BJ (cell line): ENCODE measurements at regions not wholly inside any gene's neighbourhood (a gene's known extent, or its start where the extent isn't known, plus 50 kb on each side); places are given as distances from the start of the nearest gene placed in this dataset.

ENCODE experiments used
- CTCF ChIA-PET: fragments of 350-600 bp; formaldehyde crosslinking; extraction: SDS; loops from one replicate; lab custom pipeline; 2021; ENCODE audit warnings: antibody characterized with exemption, inconsistent platforms; lab: Yijun Ruan, JAX
- POLR2A ChIA-PET: fragments of 300-600 bp; sonication (Branson Sonifier 250); formaldehyde crosslinking; extraction: SDS; loops from one replicate; lab custom pipeline; 2021; ENCODE audit warnings: antibody characterized with exemption; lab: Charles Lee
- DNase-seq: peaks from one replicate; pipeline ENCODE4 v3.0.0-alpha.2; 2011; ENCODE audit warnings: low read depth
- H3K27me3 ChIP-seq: 2 replicates; pipeline ENCODE4 v1.6.0; 2011; ENCODE audit warnings: low read length; ENCODE audit not compliant: control insufficient read depth, insufficient read depth
- H3K36me3 ChIP-seq: 2 replicates; pipeline ENCODE4 v1.5.1; 2011; ENCODE audit warnings: low read length; ENCODE audit not compliant: control insufficient read depth, insufficient read depth
- H3K4me3 ChIP-seq: 2 replicates; pipeline ENCODE4 v1.5.1; 2011; ENCODE audit warnings: low read depth, mild to moderate bottlenecking, control low read depth, low read length
- TF ChIP-seq, protein P1 (sequence below): IDR thresholded peaks from 2 replicates; pipeline ENCODE4 v1.5.1; 2011; ENCODE audit warnings: low read depth, mild to moderate bottlenecking, control low read depth, inconsistent platforms, low read length, moderate library complexity; ENCODE audit not compliant: insufficient read depth

- H3K27me3 ChIP-seq = no peaks in the 10 kb centered on the region
- peak; percentile 39 for DNase-seq
- ChIA-PET CTCF (no interaction called here), POLR2A (no interaction called here)
- H3K36me3 ChIP-seq = no peaks in the 10 kb centered on the region
- TF ChIP-seq, protein P1, sequence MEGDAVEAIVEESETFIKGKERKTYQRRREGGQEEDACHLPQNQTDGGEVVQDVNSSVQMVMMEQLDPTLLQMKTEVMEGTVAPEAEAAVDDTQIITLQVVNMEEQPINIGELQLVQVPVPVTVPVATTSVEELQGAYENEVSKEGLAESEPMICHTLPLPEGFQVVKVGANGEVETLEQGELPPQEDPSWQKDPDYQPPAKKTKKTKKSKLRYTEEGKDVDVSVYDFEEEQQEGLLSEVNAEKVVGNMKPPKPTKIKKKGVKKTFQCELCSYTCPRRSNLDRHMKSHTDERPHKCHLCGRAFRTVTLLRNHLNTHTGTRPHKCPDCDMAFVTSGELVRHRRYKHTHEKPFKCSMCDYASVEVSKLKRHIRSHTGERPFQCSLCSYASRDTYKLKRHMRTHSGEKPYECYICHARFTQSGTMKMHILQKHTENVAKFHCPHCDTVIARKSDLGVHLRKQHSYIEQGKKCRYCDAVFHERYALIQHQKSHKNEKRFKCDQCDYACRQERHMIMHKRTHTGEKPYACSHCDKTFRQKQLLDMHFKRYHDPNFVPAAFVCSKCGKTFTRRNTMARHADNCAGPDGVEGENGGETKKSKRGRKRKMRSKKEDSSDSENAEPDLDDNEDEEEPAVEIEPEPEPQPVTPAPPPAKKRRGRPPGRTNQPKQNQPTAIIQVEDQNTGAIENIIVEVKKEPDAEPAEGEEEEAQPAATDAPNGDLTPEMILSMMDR = no peak
- no peak overlapping the region for H3K4me3 ChIP-seq
Observed at GRCh38 chr11:92627615-92628256, 341.7 kb upstream of the MTNR1B start.

DNA sequence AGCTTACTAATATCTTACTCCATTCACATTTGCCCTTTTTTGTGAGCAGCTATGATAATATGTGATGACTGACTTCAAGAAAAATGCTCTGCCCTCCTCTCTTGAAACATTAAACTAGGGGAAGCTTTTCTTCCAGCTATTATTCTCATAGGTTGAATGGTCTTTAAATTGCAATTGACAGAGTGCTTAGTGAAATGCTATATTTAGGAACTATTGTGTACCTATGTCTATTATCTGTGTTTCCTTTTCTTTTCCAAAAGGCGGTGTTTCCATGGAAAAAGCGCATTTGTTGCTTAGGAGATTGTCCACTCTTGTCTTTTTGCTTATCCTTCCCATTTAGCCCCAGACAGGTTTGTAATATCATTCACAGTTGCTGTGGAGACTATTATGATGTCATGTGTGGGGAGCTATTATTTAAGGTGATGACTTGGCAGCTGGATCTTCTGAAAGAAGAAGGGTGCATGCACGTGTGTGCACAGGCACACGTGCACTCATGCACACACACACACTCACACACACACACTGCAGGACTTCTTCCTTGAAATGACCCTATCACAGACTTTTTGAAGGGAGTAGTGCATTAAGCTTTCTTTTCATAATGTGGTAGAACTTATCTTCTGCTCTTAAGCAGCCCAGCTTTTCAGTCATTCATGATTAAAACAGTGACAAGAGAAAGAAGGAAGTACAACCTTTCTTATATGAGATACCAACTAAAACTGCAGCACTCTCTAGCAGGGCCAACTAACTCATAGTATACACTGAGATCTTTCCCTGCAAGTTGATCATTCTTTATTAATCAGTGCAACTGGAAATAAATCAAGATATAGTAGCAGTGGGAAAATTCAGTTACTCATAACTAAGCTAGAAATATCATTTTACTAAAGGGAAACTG, 340.8 kb upstream of the MTNR1B start:
- Histone ChIP-seq H3K4me3 (no peak overlapping the region), H3K36me3 (no peaks in the 10 kb centered on the region), H3K27me3 (no peaks in the 10 kb centered on the region)
- TF ChIP-seq, protein P1 = no peak
- peak; percentile 14 for DNase-seq
- POLR2A ChIA-PET = no interaction called here
- CTCF ChIA-PET = interaction anchor here (0.6 kb wide), 1 partner anchor 30 kb away, joined by 3 read pairs; no protein-coding TSS in a partner anchor

DNA sequence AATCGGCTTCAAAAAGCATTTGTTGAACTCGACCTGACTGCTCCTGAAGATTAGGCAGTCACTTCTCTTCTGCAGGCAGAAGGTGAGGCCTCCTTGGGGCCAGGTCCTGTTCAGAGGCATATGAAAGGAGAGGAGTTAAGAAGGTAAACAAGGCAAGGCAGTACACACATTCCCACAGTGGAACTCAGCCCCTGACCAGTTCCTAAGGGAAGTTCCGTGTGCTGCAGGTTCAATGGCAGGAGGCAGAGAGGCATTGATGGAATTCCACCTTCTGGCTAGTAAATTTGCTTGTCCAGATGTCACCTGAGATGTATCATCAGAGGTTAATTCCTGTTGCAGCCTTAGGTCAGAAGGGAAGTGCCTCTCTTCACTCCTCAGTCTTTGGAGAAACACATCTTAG, 337.0 kb upstream of the MTNR1B start:
- Histone ChIP-seq H3K27me3 (no peaks in the 10 kb centered on the region), H3K36me3 (no peaks in the 10 kb centered on the region), H3K4me3 (no peak overlapping the region)
- ChIA-PET POLR2A (no interaction called here), CTCF (no interaction called here)
- no peak for DNase-seq
- TF ChIP-seq, protein P1 = no peak

- Histone ChIP-seq H3K27me3 (no peaks in the 10 kb centered on the region), H3K36me3 (no peaks in the 10 kb centered on the region), H3K4me3 (no peak overlapping the region)
- no peak for DNase-seq
- POLR2A ChIA-PET = no interaction called here
- CTCF ChIA-PET = no interaction called here
- TF ChIP-seq, protein P1 = no peak
Observed at GRCh38 chr11:92633820-92634219, 335.6 kb upstream of the MTNR1B start.

DNA sequence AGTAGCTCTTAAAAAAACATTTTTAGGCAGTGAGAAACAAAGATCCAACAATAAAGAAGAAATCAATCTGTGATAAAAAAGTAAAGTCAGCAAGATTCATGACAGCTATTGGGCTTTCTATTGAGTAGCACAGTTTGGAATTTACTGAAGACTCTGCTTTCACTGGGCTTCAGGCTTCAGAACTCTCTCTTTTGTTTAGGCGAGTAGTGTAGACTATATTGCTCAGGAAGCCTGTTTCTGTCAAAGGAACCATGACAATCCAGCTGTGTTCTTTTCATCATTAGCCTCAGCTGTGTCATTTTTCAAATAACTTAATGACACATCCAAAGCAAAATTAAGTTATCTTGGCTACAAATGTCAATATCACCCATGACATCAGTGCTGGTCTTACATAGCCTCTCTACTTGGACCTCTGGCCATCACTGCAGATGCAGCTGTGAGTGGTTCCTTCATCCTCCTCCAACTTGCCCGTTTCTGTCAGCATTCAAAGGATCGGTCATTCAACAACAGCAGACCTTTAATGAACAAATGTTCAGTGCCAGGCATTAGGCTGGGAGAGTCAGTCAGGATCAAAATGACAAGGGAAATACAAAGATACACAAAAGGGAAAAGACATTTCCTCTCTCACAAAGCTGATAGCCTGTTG, 332.8 kb upstream of the MTNR1B start:
- POLR2A ChIA-PET = no interaction called here
- Histone ChIP-seq H3K4me3 (no peak overlapping the region), H3K36me3 (no peaks in the 10 kb centered on the region), H3K27me3 (no peaks in the 10 kb centered on the region)
- CTCF ChIA-PET = no interaction called here
- no peak for DNase-seq
- TF ChIP-seq, protein P1 = no peak
